Neural progenitor cell (in vitro differentiated cells): ENCODE measurements at regions not wholly inside any gene's neighbourhood (a gene's known extent, or its start where the extent isn't known, plus 50 kb on each side); places are given as distances from the start of the nearest gene placed in this dataset.

Experiments
- EZH2 ChIP-seq: fragments of 200-600 bp; sonication (generic); IDR thresholded peaks from 2 replicates; pipeline ENCODE4 v1.6.1; 2017; ENCODE audit warnings: antibody characterized with exemption, mild to moderate bottlenecking, moderate library complexity
- TF ChIP-seq, protein P1 (sequence below): fragments of 200-600 bp; sonication (generic); IDR thresholded peaks from 2 replicates; pipeline ENCODE4 v1.5.1; 2017; ENCODE audit warnings: antibody characterized with exemption, mild to moderate bottlenecking

DNA sequence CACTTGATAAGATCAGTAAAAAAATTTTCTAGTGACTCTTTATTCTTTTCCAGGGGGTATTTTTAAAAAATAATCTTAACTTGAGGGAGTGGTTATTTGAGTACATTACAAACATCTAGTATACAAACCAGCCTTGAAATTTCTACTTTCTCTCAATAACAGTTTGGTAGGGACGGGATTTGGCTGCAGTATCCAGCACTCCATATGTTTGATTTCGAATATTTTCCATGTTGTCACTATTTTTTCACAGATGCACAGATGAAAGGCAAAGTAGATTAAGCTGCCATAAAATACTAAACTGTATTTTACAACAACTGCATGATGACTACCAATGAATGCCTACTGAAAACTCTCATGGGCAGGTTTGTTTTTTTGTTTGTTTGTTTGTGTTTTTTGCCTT is 225.0 kb downstream of the COX7B2 start:
- TF ChIP-seq, protein P1, sequence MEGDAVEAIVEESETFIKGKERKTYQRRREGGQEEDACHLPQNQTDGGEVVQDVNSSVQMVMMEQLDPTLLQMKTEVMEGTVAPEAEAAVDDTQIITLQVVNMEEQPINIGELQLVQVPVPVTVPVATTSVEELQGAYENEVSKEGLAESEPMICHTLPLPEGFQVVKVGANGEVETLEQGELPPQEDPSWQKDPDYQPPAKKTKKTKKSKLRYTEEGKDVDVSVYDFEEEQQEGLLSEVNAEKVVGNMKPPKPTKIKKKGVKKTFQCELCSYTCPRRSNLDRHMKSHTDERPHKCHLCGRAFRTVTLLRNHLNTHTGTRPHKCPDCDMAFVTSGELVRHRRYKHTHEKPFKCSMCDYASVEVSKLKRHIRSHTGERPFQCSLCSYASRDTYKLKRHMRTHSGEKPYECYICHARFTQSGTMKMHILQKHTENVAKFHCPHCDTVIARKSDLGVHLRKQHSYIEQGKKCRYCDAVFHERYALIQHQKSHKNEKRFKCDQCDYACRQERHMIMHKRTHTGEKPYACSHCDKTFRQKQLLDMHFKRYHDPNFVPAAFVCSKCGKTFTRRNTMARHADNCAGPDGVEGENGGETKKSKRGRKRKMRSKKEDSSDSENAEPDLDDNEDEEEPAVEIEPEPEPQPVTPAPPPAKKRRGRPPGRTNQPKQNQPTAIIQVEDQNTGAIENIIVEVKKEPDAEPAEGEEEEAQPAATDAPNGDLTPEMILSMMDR, result no peak
- no peak for TF ChIP-seq EZH2
